HAP-1 (cell line): ENCODE measurements at regions not wholly inside any gene's neighbourhood (a gene's known extent, or its start where the extent isn't known, plus 50 kb on each side); places are given as distances from the start of the nearest gene placed in this dataset.
A peak's percentile ranks its signal among the peaks of the same experiment; 100 is the strongest.

Experiments
- DNase-seq, 2 experiments: peaks; one replicate each; pipeline ENCODE4 v3.0.0-alpha.2; 2016 to 2020; ENCODE audit warnings: low spot score in 2 of 2
- H3K27me3 ChIP-seq: fragments of 250-450 bp; sonication (Bioruptor Pico); 2 replicates; pipeline ENCODE4 v1.5.1; 2020; ENCODE audit warnings: low read depth, mild to moderate bottlenecking, moderate library complexity
- H3K36me3 ChIP-seq: fragments of 250-450 bp; sonication (Bioruptor Pico); replicated peaks from 2 replicates; pipeline ENCODE4 v1.5.1; 2020; ENCODE audit warnings: mild to moderate bottlenecking
- H3K4me1 ChIP-seq: fragments of 250-450 bp; sonication (Bioruptor Pico); 2 replicates; pipeline ENCODE4 v1.5.1; 2020; ENCODE audit warnings: mild to moderate bottlenecking
- H3K4me3 ChIP-seq: fragments of 250-450 bp; sonication (Bioruptor Pico); 2 replicates; pipeline ENCODE4 v1.5.1; 2020; ENCODE audit warnings: mild to moderate bottlenecking, moderate library complexity
- H3K9me3 ChIP-seq: fragments of 250-450 bp; sonication (Bioruptor Pico); 2 replicates; pipeline ENCODE4 v1.5.1; 2020; ENCODE audit warnings: mild to moderate bottlenecking, moderate library complexity
- in situ Hi-C: fragments of 300-500 bp; cut with MboI; formaldehyde crosslinking; loops from 3 replicates; pipeline ENCODE4 v1.14.3; 2020; ENCODE audit warnings: low sequenced_read_pairs, inconsistent platforms, mixed read lengths

DNA sequence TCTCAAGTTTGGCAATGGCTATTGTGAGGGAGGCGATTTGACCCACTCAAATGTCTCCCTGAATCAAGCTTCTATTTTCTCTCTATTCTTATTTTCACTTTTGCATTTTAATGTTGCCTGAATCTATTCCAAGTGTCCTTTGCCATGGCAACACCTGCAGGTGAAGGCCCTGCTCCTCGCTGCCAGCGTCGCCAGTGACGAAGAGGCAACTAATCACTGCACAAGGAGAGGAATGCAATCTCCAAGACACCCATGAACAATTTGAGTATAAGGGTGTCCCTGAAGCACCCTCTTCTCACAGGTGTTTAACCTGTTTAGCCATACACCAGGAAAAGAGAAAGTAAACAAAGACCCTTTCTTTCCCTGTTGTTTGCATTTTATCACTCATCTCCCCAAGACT lies 165.6 kb upstream of the VRK2 start:
- no peak for DNase-seq
- H3K9me3 ChIP-seq: no peaks in the 10 kb centered on the region
- no peaks in the 10 kb centered on the region for H3K36me3 ChIP-seq
- in situ Hi-C loops: no loop called here
- H3K27me3 ChIP-seq: no peaks in the 10 kb centered on the region
- H3K4me1 ChIP-seq: peaks cover 27% of the 10 kb centered on the region
- no peak overlapping the region for H3K4me3 ChIP-seq

DNA sequence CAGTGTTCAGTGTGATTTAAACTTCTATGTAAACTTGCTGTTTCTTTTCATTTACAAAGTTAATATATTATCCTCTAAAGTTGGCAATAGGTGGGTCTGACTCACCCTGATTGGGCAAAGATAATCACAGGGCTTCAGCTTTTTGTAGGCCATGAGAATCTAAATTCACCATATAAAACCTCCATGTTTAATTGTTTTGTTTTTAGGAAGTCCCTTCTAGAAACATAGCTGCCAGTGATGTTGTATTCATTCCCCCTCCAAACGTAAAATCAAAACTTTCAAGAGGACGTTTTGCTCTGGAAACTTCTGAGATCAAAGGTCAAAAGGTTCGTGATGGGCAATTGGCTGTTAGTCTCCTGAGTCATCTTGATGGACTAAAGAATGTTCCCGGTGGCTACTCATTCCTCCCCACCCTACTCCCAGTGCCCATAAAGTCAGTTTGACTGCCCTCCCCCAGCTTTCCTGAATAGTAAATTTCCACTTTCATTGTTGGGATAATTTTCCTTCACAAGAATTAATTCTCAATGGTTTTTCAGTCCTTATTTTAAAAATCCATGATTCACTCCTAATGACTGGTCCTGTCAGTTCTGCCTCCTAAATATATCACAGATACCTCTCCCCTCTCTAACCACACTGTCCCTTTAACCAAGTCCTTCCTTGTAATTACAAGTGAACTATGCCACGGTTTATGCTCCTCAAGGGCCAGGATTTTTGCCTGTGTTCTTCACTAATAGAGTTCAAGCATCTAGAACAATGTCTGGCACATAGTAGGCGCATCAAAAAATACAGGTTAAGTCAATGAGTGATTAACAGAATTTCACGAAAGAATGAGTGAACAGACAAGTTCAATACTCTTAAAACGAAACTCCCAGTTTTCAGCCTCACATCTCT lies 164.4 kb upstream of the VRK2 start:
- no peaks in the 10 kb centered on the region for H3K27me3 ChIP-seq
- DNase-seq: peak in 1 of 2 experiments; percentile 17
- no peaks in the 10 kb centered on the region for H3K9me3 ChIP-seq
- in situ Hi-C loops: no loop called here
- H3K4me1 ChIP-seq: peaks cover 27% of the 10 kb centered on the region
- no peaks in the 10 kb centered on the region for H3K36me3 ChIP-seq
- no peak overlapping the region for H3K4me3 ChIP-seq

DNA sequence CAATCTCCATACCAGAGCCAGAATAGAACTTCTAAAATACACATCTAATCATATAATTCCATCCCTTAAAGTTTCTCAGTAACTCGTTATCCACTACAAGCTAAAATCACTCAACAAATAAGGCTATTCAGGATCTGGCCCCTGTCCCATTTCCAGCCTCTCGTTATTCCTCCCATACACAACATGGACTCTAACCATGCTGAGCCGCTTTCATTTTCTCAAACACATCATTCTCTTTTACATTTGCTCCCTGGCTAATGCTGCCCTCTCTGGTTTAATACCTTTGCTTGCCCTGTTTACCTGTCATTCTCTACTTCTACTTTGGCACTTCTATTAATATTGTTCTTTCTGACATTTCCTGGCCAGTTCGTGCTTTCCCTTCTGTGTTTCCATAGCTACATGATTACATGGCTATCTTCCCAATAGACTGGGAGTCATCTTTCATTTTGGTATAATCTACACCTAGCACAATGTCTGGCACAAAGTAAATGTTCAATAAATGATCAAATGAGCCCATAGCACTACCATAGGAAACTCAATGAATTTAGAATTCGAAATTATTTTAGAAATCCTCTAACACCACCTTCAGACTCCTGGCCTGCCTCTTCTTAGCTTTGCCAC lies 163.6 kb upstream of the VRK2 start:
- no peak for DNase-seq
- in situ Hi-C loops: no loop called here
- H3K27me3 ChIP-seq: no peaks in the 10 kb centered on the region
- no peaks in the 10 kb centered on the region for H3K36me3 ChIP-seq
- H3K4me3 ChIP-seq: no peak overlapping the region
- H3K4me1 ChIP-seq: peaks cover 27% of the 10 kb centered on the region
- no peaks in the 10 kb centered on the region for H3K9me3 ChIP-seq

DNA sequence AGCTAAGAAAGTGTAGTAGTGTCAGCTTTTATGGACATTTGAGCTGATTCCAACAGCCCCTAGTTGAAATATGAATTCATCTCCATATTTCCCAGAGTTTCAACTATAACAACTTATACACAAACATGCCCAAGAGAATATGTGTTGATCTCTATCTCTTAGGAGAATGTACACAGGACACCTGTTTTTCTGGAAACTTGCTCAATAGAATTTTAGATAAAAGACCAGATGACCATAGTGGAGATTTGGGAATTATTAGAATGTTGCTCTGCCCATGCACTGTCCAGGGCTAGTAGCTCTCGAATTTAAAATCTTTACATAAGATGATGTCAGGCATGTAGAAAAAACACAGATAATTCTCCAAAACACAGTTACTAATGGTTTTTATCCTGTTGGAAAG lies 162.3 kb upstream of the VRK2 start:
- peaks cover 16% of the 10 kb centered on the region for H3K4me1 ChIP-seq
- no peaks in the 10 kb centered on the region for H3K27me3 ChIP-seq
- DNase-seq: no peak
- no peaks in the 10 kb centered on the region for H3K9me3 ChIP-seq
- no peak overlapping the region for H3K4me3 ChIP-seq
- in situ Hi-C loops: no loop called here
- no peaks in the 10 kb centered on the region for H3K36me3 ChIP-seq

DNA sequence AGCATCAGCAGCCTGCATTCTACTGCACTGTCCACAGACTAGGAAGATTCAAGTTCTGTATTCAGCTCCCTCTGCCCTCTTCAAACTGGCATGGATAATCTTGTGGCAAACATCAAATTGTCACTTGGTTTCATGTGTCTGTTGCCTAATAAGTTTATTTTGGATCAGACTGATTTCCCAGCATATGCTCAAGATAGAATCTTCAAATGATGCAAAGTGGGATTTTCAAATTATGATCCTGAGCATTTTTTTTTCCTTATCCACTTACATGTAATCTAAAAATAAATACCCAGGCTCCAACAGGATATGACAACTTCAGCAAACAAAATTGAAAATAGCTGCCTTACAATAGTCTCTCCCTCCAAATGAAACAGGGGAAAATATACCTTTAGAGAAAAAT lies 160.9 kb upstream of the VRK2 start:
- no peak for DNase-seq
- no peaks in the 10 kb centered on the region for H3K36me3 ChIP-seq
- H3K4me1 ChIP-seq: peaks cover 15% of the 10 kb centered on the region
- H3K9me3 ChIP-seq: no peaks in the 10 kb centered on the region
- no peaks in the 10 kb centered on the region for H3K27me3 ChIP-seq
- in situ Hi-C loops: no loop called here
- no peak overlapping the region for H3K4me3 ChIP-seq

DNA sequence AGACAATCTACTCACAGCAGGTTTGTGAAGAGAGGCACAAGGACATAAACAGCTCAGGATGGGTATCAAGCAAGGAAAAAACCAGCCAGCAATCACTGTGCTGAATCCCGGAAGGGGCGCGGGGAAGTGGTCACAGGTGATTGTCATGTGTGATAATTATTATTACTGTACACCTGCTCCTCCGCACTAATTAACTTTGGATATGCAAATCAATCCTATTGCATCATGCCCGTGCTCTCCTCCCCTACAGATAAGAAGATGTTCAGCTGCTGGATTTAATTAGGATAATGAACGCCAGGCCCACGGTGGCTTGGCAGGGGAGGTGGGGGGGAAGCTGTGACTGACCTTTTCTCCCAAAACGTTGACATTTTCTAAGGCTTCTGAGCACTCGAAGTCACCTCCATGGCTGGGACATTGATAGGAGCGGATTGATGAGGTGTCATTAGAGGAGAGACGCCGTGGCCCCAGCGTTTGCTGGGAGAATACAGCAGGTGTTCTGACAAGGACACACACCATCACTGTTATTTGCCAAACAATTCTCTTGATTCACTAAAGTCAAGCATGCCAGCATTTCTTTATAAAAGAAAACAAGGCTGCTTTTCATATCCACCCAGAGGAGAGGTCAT lies 160.3 kb upstream of the VRK2 start:
- in situ Hi-C loops: no loop called here
- H3K27me3 ChIP-seq: no peaks in the 10 kb centered on the region
- H3K4me1 ChIP-seq: peaks cover 20% of the 10 kb centered on the region
- DNase-seq: no peak
- H3K4me3 ChIP-seq: no peak overlapping the region
- no peaks in the 10 kb centered on the region for H3K36me3 ChIP-seq
- no peaks in the 10 kb centered on the region for H3K9me3 ChIP-seq

DNA sequence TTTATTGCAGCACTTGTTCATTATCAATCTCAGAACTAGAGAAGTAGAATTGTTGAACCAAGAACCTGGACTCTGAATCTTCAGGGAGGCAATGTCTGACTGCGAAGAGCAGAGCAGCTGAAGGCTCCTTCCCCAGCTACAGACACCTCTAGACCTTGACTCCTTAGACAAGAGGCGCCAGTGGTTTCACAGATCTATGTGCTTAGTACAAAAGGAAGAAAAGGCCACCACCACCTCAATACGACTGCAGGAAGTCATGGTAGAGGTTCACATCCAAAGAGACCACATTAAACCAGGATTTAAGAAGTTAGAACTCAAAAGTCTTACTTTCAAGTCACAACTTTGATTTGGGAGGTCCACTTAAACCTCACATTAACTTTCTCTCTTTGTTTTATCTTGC lies 158.1 kb upstream of the VRK2 start:
- Histone ChIP-seq H3K36me3 (no peaks in the 10 kb centered on the region), H3K9me3 (no peaks in the 10 kb centered on the region), H3K27me3 (no peaks in the 10 kb centered on the region), H3K4me1 (0 out of 2 replicates have a peak, but pooled peaks cover 5% of the 10 kb centered on the region), H3K4me3 (no peak overlapping the region)
- in situ Hi-C loops: no loop called here
- DNase-seq: no peak

DNA sequence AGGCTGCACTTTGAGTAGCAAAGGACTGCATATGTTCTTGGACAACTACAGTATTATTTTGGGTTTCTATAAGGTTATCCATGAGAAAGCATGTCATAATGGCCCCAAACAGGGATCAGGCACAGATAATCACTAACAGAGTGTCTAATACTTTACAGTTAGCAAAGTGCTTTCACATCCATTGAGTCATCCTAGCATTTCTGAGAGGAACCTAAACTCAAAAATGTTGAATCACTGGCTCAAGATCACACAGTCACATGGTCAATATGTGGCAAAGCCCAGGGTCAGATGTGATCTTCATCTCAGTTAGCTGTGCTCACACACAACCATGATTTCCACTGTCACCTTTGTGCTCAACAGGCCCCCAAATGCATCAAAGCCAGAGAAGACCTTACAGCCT lies 156.1 kb upstream of the VRK2 start:
- Histone ChIP-seq H3K27me3 (no peaks in the 10 kb centered on the region), H3K9me3 (no peaks in the 10 kb centered on the region), H3K4me1 (0 out of 2 replicates have a peak, but pooled peaks cover 5% of the 10 kb centered on the region), H3K36me3 (no peaks in the 10 kb centered on the region), H3K4me3 (no peak overlapping the region)
- DNase-seq: no peak
- in situ Hi-C loops: no loop called here

DNA sequence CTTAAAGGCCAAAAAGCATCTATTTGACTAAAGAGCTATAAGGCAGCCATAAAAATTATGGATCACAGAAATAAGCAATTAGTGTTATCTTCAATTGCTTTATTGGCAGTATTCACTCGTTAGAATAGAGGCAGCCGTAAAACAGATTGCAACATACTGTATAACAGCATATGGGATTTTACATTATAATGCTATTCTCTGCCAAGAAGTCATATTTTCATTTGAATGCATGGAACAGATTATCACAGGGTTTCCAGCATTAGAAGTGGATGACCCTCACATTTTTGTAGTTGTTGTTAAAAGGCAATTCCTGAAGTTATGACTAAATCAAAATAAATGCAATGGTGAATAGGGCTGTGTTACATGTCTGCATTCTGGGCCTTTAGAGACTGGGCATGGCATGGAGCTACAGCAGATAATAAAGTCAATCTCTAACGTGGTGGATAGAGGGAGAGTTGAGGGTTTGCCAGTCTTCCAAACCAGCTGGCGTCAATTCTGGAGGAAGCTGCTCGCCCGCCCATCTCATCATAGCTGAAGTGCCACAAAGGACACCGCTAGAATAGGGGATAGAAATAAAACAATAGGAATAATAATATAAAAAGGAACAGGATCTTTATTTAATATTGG lies 155.4 kb upstream of the VRK2 start:
- Histone ChIP-seq H3K27me3 (no peaks in the 10 kb centered on the region), H3K4me3 (no peak overlapping the region), H3K4me1 (0 out of 2 replicates have a peak, but pooled peaks cover 5% of the 10 kb centered on the region), H3K9me3 (no peaks in the 10 kb centered on the region), H3K36me3 (no peaks in the 10 kb centered on the region)
- in situ Hi-C loops: no loop called here
- peak in 1 of 2 experiments; percentile 38 for DNase-seq

DNA sequence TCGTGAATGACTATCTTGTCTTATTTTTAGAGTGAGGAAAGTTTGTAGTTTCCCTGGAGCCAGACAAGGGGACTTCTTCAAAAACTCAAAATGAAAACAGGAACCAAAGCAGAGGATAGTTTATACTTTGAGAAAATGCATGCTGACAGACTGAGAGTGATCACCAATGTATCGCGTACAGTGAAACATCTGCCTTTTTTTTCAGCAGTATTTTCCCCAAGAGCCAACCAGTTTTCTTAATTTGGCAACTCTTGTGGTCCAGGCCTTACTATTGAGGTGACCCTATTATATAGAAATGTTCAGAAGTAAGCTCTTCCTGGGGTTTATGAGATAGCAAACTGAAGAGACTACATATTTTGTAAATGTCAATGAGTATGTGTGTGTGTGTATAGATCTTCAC lies 153.7 kb upstream of the VRK2 start:
- H3K27me3 ChIP-seq: no peaks in the 10 kb centered on the region
- no peaks in the 10 kb centered on the region for H3K36me3 ChIP-seq
- H3K9me3 ChIP-seq: no peaks in the 10 kb centered on the region
- no peak overlapping the region for H3K4me3 ChIP-seq
- H3K4me1 ChIP-seq: 0 out of 2 replicates have a peak, but pooled peaks cover 5% of the 10 kb centered on the region
- DNase-seq: no peak
- in situ Hi-C loops: no loop called here

DNA sequence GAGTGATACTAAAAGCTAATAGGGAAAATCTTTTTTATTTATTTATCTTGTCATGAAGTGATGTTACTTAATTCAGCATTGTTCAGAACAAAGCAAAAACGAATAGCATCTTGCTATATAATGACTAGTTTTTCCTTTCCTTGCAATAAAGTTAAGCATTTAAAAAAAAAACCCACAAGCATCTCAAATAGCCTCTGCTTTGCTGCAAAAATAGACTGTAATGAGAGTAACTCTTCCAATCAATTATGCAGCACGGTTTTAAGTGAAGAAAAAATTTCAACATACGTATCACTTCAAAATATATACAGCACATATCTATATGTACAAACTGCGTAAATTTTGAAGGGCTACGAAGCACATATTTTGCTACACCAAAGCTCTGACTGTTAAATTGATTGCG lies 153.3 kb upstream of the VRK2 start:
- no peak for DNase-seq
- in situ Hi-C loops: no loop called here
- H3K4me1 ChIP-seq: 0 out of 2 replicates have a peak, but pooled peaks cover 5% of the 10 kb centered on the region
- no peaks in the 10 kb centered on the region for H3K9me3 ChIP-seq
- H3K36me3 ChIP-seq: no peaks in the 10 kb centered on the region
- H3K27me3 ChIP-seq: no peaks in the 10 kb centered on the region
- H3K4me3 ChIP-seq: no peak overlapping the region

DNA sequence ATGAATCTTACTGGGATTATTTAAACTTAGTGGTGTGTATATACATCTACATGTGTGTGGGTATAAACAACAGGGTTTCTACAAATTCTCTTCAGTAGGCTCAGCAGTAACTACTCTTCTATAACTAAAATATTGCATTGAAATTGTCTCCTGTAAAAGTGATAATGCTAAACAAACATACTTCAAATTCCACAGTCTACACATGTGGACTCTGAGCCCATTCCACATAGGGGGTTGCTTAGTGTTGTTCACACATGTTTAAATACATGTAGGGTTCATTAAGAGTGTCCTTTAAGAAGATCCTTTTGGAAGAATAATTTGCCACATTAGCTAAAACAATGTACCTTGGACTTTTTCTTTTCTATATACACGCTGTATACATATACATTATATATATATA lies 152.8 kb upstream of the VRK2 start:
- H3K36me3 ChIP-seq: no peaks in the 10 kb centered on the region
- 0 out of 2 replicates have a peak, but pooled peaks cover 5% of the 10 kb centered on the region for H3K4me1 ChIP-seq
- no peak overlapping the region for H3K4me3 ChIP-seq
- no peak for DNase-seq
- no peaks in the 10 kb centered on the region for H3K27me3 ChIP-seq
- no peaks in the 10 kb centered on the region for H3K9me3 ChIP-seq
- in situ Hi-C loops: no loop called here

DNA sequence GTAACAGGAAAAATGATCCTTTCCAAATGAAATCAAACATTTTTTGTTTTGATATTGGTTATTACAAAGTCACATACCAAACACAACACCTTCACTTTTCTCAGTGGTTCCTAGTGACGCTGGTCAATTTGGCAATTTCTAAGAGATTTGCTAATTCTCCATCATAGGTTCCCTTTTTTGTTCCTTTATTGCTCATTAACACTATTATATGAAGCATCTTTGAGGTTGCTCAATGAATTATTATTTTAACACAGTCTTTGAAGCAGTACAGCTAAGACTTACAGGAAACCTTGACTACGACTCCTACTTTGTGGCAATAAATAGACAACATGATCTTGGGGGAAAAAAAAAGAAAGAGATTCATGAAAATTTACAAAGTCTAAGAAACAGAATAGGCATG lies 152.2 kb upstream of the VRK2 start:
- Histone ChIP-seq H3K36me3 (no peaks in the 10 kb centered on the region), H3K27me3 (no peaks in the 10 kb centered on the region), H3K4me3 (no peak overlapping the region), H3K4me1 (0 out of 2 replicates have a peak, but pooled peaks cover 5% of the 10 kb centered on the region), H3K9me3 (no peaks in the 10 kb centered on the region)
- no peak for DNase-seq
- in situ Hi-C loops: no loop called here

DNA sequence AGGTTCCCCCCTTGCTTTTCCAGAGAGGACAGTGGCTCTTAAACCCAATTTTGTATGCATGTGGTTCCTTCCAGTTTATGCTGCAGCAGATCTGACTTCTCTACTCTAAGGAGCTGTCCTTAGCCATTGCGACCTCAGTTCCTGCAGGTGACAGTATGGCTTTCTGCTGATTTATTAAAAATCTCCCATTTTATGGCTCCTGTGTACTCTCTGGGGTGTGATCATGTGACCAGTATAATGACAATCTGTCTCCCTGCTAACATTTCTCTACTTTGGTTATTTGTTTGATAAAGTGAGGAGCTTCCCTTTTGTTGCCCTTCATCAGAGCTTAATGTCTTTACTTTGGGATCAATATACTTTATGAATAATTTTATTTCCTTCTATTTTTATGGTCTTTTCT lies 148.7 kb upstream of the VRK2 start:
- in situ Hi-C loops: no loop called here
- Histone ChIP-seq H3K9me3 (no peaks in the 10 kb centered on the region), H3K4me1 (no peaks in the 10 kb centered on the region), H3K36me3 (no peaks in the 10 kb centered on the region), H3K27me3 (no peaks in the 10 kb centered on the region), H3K4me3 (no peak overlapping the region)
- no peak for DNase-seq
